Tibial nerve (tissue), 3 donors: ENCODE measurements at regions not wholly inside any gene's neighbourhood (a gene's known extent, or its start where the extent isn't known, plus 50 kb on each side); places are given as distances from the start of the nearest gene placed in this dataset.

Source experiments
- POLR2A ChIP-seq, 2 donors: fragments of 450-650 bp; IDR thresholded peaks; one replicate each; pipeline ENCODE4 v1.6.1; 2017; ENCODE audit warnings: antibody characterized with exemption in 2 of 2, mild to moderate bottlenecking in 2 of 2, moderate library complexity in 2 of 2
- TF ChIP-seq, protein P1 (sequence below), 5 experiments: fragments of 200-600 bp in 3 of 5; fragments of 450-650 bp in 2 of 5; sonication (generic) in 3 of 5; IDR thresholded peaks; one replicate each; pipeline ENCODE4 v1.5.1; 2016 to 2019; ENCODE audit warnings: antibody characterized with exemption in 5 of 5, mild to moderate bottlenecking in 3 of 5, moderate library complexity in 2 of 5

- TF ChIP-seq, protein P1, sequence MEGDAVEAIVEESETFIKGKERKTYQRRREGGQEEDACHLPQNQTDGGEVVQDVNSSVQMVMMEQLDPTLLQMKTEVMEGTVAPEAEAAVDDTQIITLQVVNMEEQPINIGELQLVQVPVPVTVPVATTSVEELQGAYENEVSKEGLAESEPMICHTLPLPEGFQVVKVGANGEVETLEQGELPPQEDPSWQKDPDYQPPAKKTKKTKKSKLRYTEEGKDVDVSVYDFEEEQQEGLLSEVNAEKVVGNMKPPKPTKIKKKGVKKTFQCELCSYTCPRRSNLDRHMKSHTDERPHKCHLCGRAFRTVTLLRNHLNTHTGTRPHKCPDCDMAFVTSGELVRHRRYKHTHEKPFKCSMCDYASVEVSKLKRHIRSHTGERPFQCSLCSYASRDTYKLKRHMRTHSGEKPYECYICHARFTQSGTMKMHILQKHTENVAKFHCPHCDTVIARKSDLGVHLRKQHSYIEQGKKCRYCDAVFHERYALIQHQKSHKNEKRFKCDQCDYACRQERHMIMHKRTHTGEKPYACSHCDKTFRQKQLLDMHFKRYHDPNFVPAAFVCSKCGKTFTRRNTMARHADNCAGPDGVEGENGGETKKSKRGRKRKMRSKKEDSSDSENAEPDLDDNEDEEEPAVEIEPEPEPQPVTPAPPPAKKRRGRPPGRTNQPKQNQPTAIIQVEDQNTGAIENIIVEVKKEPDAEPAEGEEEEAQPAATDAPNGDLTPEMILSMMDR (IDR thresholded peaks at IDR 0.05) = no peak
- no peak for TF ChIP-seq POLR2A (IDR thresholded peaks at IDR 0.05)
Measured at GRCh38 chr6:26267083-26267589, 97.9 kb upstream of the BTN3A2 start.
